NCI-H2029 (cell line): ENCODE measurements at regions not wholly inside any gene's neighbourhood (a gene's known extent, or its start where the extent isn't known, plus 50 kb on each side); places are given as distances from the start of the nearest gene placed in this dataset.
"Not testable (repeated sequence)": the region's sequence is repeated elsewhere in the genome, so short reads cannot be mapped to it uniquely, and the experiment has no call there.

ENCODE experiments used
- DNase-seq: peaks from one replicate; lab custom pipeline; 2025; lab: John Stamatoyannopoulos, UW

- DNase-seq = no peak
These were observed 179.6 kb downstream of the AIPL1 start for GRCh38 chr17:6255322-6255721.

- DNase-seq = no peak
These were observed 180.9 kb downstream of the AIPL1 start for GRCh38 chr17:6254036-6254435.

- not testable (repeated sequence) for DNase-seq
These were observed 181.5 kb downstream of the WSCD1 start for GRCh38 chr17:6251640-6252039.

- DNase-seq = no peak
These were observed 179.6 kb downstream of the WSCD1 start for GRCh38 chr17:6249732-6250131.

GRCh38 chr17:6248061-6248460 lies 177.9 kb downstream of the WSCD1 start:
- DNase-seq = no peak

- DNase-seq = no peak
These were observed 175.4 kb downstream of the WSCD1 start for GRCh38 chr17:6245301-6246177.

GRCh38 chr17:6244796-6245195 lies 174.6 kb downstream of the WSCD1 start:
- DNase-seq = no peak

GRCh38 chr17:6244253-6244652 lies 174.1 kb downstream of the WSCD1 start:
- no peak for DNase-seq

GRCh38 chr17:6243186-6243585 lies 173.0 kb downstream of the WSCD1 start:
- DNase-seq = no peak

- DNase-seq = no peak
These were observed 171.8 kb downstream of the WSCD1 start for GRCh38 chr17:6241996-6242395.

GRCh38 chr17:6241381-6241780 lies 171.2 kb downstream of the WSCD1 start:
- DNase-seq = no peak

- DNase-seq = no peak
These were observed 170.4 kb downstream of the WSCD1 start for GRCh38 chr17:6240601-6241000.

GRCh38 chr17:6240001-6240400 lies 169.8 kb downstream of the WSCD1 start:
- DNase-seq = no peak

GRCh38 chr17:6239241-6239798 lies 169.1 kb downstream of the WSCD1 start:
- DNase-seq = no peak

- DNase-seq = no peak
These were observed 163.7 kb downstream of the WSCD1 start for GRCh38 chr17:6233856-6234255.

GRCh38 chr17:6233339-6233738 lies 163.2 kb downstream of the WSCD1 start:
- DNase-seq = no peak

- no peak for DNase-seq
These were observed 162.5 kb downstream of the WSCD1 start for GRCh38 chr17:6232732-6233101.

- no peak for DNase-seq
These were observed 161.9 kb downstream of the WSCD1 start for GRCh38 chr17:6231886-6232731.

GRCh38 chr17:6231465-6231864 lies 161.3 kb downstream of the WSCD1 start:
- no peak for DNase-seq

GRCh38 chr17:6218333-6218732 lies 148.2 kb downstream of the WSCD1 start:
- no peak for DNase-seq

- DNase-seq = no peak
These were observed 145.2 kb downstream of the WSCD1 start for GRCh38 chr17:6215071-6216035.

- no peak for DNase-seq
These were observed 143.7 kb downstream of the WSCD1 start for GRCh38 chr17:6213859-6214258.
